IMR-90 (cell line): ENCODE measurements at regions not wholly inside any gene's neighbourhood (a gene's known extent, or its start where the extent isn't known, plus 50 kb on each side); places are given as distances from the start of the nearest gene placed in this dataset.

Experiments
- ATAC-seq: fragments of 200-7000 bp; cut with Tn5 transposase; 2 replicates; pipeline ENCODE4 v1.9.1; 2020; ENCODE audit warnings: low read depth, mild to moderate bottlenecking, moderate library complexity
- BruUV-seq: library from RNA; stranded (reverse); fragments of 400-500 nt; replicated peaks from 2 replicates; lab custom pipeline; 2021; lab: Mats Ljungman, UMichigan
- CTCF ChIA-PET: fragments of 300-600 bp; formaldehyde crosslinking; extraction: SDS; loops from one replicate; lab custom pipeline; 2021; ENCODE audit warnings: antibody characterized with exemption; lab: Yijun Ruan, JAX
- POLR2A ChIA-PET: fragments of 300-600 bp; sonication (Branson Sonifier 250); formaldehyde crosslinking; loops from one replicate; lab custom pipeline; 2022; ENCODE audit warnings: antibody characterized with exemption; ENCODE audit not compliant: unreplicated experiment; lab: Charles Lee
- DNase-seq: peaks from one replicate; pipeline ENCODE4 v3.0.0; 2013
- H2AFZ ChIP-seq: replicated peaks from 2 replicates; pipeline ENCODE3; 2013; ENCODE audit warnings: low read length, mild to moderate bottlenecking; ENCODE audit not compliant: poor library complexity
- H2AK5ac ChIP-seq: 2 replicates; pipeline ENCODE4 v1.6.1; 2013; ENCODE audit warnings: low read depth, low read length, inconsistent platforms
- H2AK9ac ChIP-seq: replicated peaks from 2 replicates; pipeline ENCODE3; 2013; ENCODE audit warnings: mild to moderate bottlenecking, low read depth, low read length, moderate library complexity; ENCODE audit not compliant: poor library complexity
- H2BK120ac ChIP-seq: 2 replicates; pipeline ENCODE4 v1.6.1; 2013; ENCODE audit warnings: low read depth, low read length, inconsistent platforms
- H2BK15ac ChIP-seq: 3 replicates; pipeline ENCODE4 v1.6.1; 2013; ENCODE audit warnings: low read depth, low read length, inconsistent platforms
- H2BK20ac ChIP-seq: 2 replicates; pipeline ENCODE4 v1.6.1; 2013; ENCODE audit warnings: low read depth, mild to moderate bottlenecking, inconsistent platforms, low read length, moderate library complexity
- H2BK5ac ChIP-seq: 2 replicates; pipeline ENCODE4 v1.6.1; 2013; ENCODE audit warnings: mild to moderate bottlenecking, low read depth, low read length, inconsistent platforms; ENCODE audit not compliant: poor library complexity, severe bottlenecking
- H3K14ac ChIP-seq: replicated peaks from 2 replicates; pipeline ENCODE4 v1.6.1; 2013; ENCODE audit warnings: low read depth, low read length, inconsistent platforms
- H3K18ac ChIP-seq: 2 replicates; pipeline ENCODE4 v1.6.1; 2013; ENCODE audit warnings: low read depth, low read length, control low read depth
- H3K23ac ChIP-seq: 2 replicates; pipeline ENCODE4 v1.6.1; 2013; ENCODE audit warnings: low read depth, low read length, inconsistent platforms
- H3K27ac ChIP-seq: 2 replicates; pipeline ENCODE4 v1.5.1; 2013; ENCODE audit warnings: mild to moderate bottlenecking, control low read depth, low read length; ENCODE audit not compliant: insufficient read depth
- H3K27me3 ChIP-seq: 2 replicates; pipeline ENCODE4 v1.6.1; 2013; ENCODE audit warnings: low read length; ENCODE audit not compliant: control insufficient read depth, insufficient read depth
- H3K36me3 ChIP-seq: 2 replicates; pipeline ENCODE4 v1.6.1; 2013; ENCODE audit warnings: low read length, mixed read lengths; ENCODE audit not compliant: control insufficient read depth, insufficient read depth
- H3K4ac ChIP-seq: 2 replicates; pipeline ENCODE4 v1.6.1; 2013; ENCODE audit warnings: low read depth, low read length, inconsistent platforms
- H3K4me1 ChIP-seq: 2 replicates; pipeline ENCODE4 v1.6.1; 2013; ENCODE audit warnings: low read length, mixed read lengths; ENCODE audit not compliant: control insufficient read depth, insufficient read depth
- H3K4me2 ChIP-seq: 2 replicates; pipeline ENCODE4 v1.6.1; 2013; ENCODE audit warnings: low read depth, mild to moderate bottlenecking, control low read depth, low read length, moderate library complexity
- H3K4me3 ChIP-seq: 2 replicates; pipeline ENCODE4 v1.5.1; 2013; ENCODE audit warnings: low read depth, mild to moderate bottlenecking, control low read depth, low read length, moderate library complexity; ENCODE audit not compliant: insufficient read depth
- H3K56ac ChIP-seq: 2 replicates; pipeline ENCODE4 v1.6.1; 2013; ENCODE audit warnings: low read length, inconsistent platforms; ENCODE audit not compliant: insufficient read depth; ENCODE audit errors: extremely low read depth
- H3K79me1 ChIP-seq, 2 experiments: 2 replicates each; pipeline ENCODE4 v1.6.1; 2013; ENCODE audit warnings: low read length in 2 of 2, inconsistent platforms in 1 of 2, low read depth in 1 of 2
- H3K9ac ChIP-seq: 2 replicates; pipeline ENCODE4 v1.6.1; 2013; ENCODE audit warnings: low read depth, low read length, control low read depth
- H3K9me1 ChIP-seq: 2 replicates; pipeline ENCODE4 v1.6.1; 2013; ENCODE audit warnings: low read length, inconsistent platforms; ENCODE audit not compliant: insufficient read depth
- H3K9me3 ChIP-seq: 2 replicates; pipeline ENCODE4 v1.6.1; 2013; ENCODE audit warnings: low read length; ENCODE audit not compliant: control insufficient read depth, insufficient read depth
- H4K20me1 ChIP-seq: 2 replicates; pipeline ENCODE4 v1.6.1; 2013; ENCODE audit warnings: low read length, inconsistent platforms; ENCODE audit not compliant: insufficient read depth
- H4K5ac ChIP-seq: 2 replicates; pipeline ENCODE4 v1.6.1; 2013; ENCODE audit warnings: mild to moderate bottlenecking, low read depth, low read length, control low read depth
- H4K8ac ChIP-seq, 2 experiments: 2 replicates each; pipeline ENCODE4 v1.6.1; 2013; ENCODE audit warnings: low read depth in 2 of 2, low read length in 2 of 2, control low read depth in 1 of 2, inconsistent platforms in 1 of 2
- H4K91ac ChIP-seq: 2 replicates; pipeline ENCODE4 v1.6.1; 2013; ENCODE audit warnings: low read depth, low read length, inconsistent platforms; ENCODE audit not compliant: insufficient read depth
- CEBPB ChIP-seq: IDR thresholded peaks from 2 replicates; pipeline ENCODE4 v1.6.1; 2012; ENCODE audit warnings: low read depth, low read length, improper control_type of control experiment
- CHD1 ChIP-seq: IDR thresholded peaks from 2 replicates; pipeline ENCODE4 v1.6.1; 2012; ENCODE audit warnings: low read depth, low read length, improper control_type of control experiment
- FOS ChIP-seq: fragments of 150-350 bp; IDR thresholded peaks from 2 replicates; pipeline ENCODE4 v1.6.1; 2016; ENCODE audit warnings: low read depth, low read length
- MAFK ChIP-seq: IDR thresholded peaks from 2 replicates; pipeline ENCODE4 v1.6.1; 2012; ENCODE audit warnings: low read depth, low read length, improper control_type of control experiment
- MAZ ChIP-seq: IDR thresholded peaks from 2 replicates; pipeline ENCODE4 v1.6.1; 2012; ENCODE audit warnings: low read depth, mild to moderate bottlenecking, low read length, improper control_type of control experiment, moderate library complexity, borderline replicate concordance
- MXI1 ChIP-seq: IDR thresholded peaks from 2 replicates; pipeline ENCODE4 v1.6.1; 2012; ENCODE audit warnings: low read depth, mild to moderate bottlenecking, low read length, moderate library complexity, borderline replicate concordance
- NFE2L2 ChIP-seq: fragments of 150-350 bp; IDR thresholded peaks from 2 replicates; pipeline ENCODE4 v1.6.1; 2016; ENCODE audit warnings: low read depth, mild to moderate bottlenecking, low read length
- POLR2A ChIP-seq: IDR thresholded peaks from 2 replicates; pipeline ENCODE4 v1.6.1; 2012; ENCODE audit warnings: mild to moderate bottlenecking, low read depth, low read length
- RAD21 ChIP-seq: IDR thresholded peaks from 2 replicates; pipeline ENCODE4 v1.6.1; 2012; ENCODE audit warnings: low read length, improper control_type of control experiment
- RFX5 ChIP-seq: IDR thresholded peaks from 2 replicates; pipeline ENCODE4 v1.8.0; 2012; ENCODE audit warnings: low read depth, mild to moderate bottlenecking, low read length, moderate library complexity
- SMC3 ChIP-seq: fragments of 150-350 bp; IDR thresholded peaks from 2 replicates; pipeline ENCODE4 v1.6.1; 2016; ENCODE audit warnings: low read depth, mild to moderate bottlenecking, antibody characterized with exemption, low read length, moderate library complexity
- WGBS, 2 experiments: methylation state at CpG; one replicate each; pipeline versions ENCODE4 v1.1.5 to v1.1.7; 2013; ENCODE audit warnings: missing lambda C conversion rate in 2 of 2; ENCODE audit not compliant: insufficient read length in 1 of 2; ENCODE audit errors: extremely low coverage in 2 of 2; 5-methylcytosine and 5-hydroxymethylcytosine counted together
- dilution Hi-C: fragments of 300-500 bp; cut with HindIII; formaldehyde crosslinking; loops from one replicate; pipeline ENCODE4 v1.14.3; 2018; ENCODE audit warnings: low sequenced_read_pairs; ENCODE audit not compliant: unreplicated experiment
- in situ Hi-C: fragments of 300-500 bp; cut with MboI; formaldehyde crosslinking; loops from 3 replicates; pipeline ENCODE4 v1.14.3; 2019; ENCODE audit warnings: low sequenced_read_pairs, inconsistent platforms, mixed read lengths
- intact Hi-C: fragments of 100-400 bp; cut with micrococcal nuclease; formaldehyde crosslinking; loops from 2 replicates; pipeline ENCODE4 v1.10.0; 2022
- TF ChIP-seq, protein P1 (sequence below): conservative IDR thresholded peaks from 2 replicates; pipeline ENCODE4 v1.5.1; 2012; ENCODE audit warnings: mild to moderate bottlenecking, low read depth, low read length, improper control_type of control experiment
- TF ChIP-seq, protein P2 (sequence below): fragments of 150-350 bp; IDR thresholded peaks from 2 replicates; pipeline ENCODE4 v1.6.1; 2016; ENCODE audit warnings: low read depth, mild to moderate bottlenecking, low read length, moderate library complexity, borderline replicate concordance
- TF ChIP-seq, protein P3 (sequence below): fragments of 150-350 bp; IDR thresholded peaks from 2 replicates; pipeline ENCODE4 v1.6.1; 2017; ENCODE audit warnings: mild to moderate bottlenecking, antibody characterized with exemption, low read length, low read depth

DNA sequence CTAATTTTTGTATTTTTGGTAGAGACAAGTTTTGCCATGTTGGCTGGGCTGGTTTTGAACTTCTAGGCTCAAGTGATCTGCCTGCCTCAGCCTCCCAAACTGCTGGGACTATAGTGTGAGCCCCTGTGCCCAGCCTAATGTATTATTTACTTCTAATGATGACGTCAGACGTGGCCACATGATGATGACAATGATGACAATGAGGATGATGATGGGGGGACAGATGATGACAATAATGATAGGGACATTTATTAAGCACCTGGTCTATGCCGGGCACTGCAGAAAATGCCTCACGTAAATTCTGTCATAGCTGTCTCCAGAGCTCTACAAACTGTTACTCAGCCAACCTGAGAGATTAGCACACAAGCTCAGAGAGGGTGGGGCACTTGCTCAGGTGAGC is 169.3 kb downstream of the SHANK2 start:
- H2BK5ac ChIP-seq = no peak overlapping the region
- H2BK120ac ChIP-seq = no peak overlapping the region
- no peak overlapping the region for H2BK15ac ChIP-seq
- no peaks in the 10 kb centered on the region for H3K27me3 ChIP-seq
- in situ Hi-C loops = no loop called here
- H2AK9ac ChIP-seq = no peak overlapping the region
- dilution Hi-C loops = no loop called here
- no peak overlapping the region for H3K9ac ChIP-seq
- no peak overlapping the region for H4K8ac ChIP-seq
- no peak overlapping the region for H3K18ac ChIP-seq
- no peaks in the 10 kb centered on the region for H3K9me3 ChIP-seq
- H4K20me1 ChIP-seq = no peaks in the 10 kb centered on the region
- H3K79me1 ChIP-seq = no peaks in the 10 kb centered on the region
- peaks cover 6% of the 10 kb centered on the region; the same call in 1 of the 2 replicates for H3K36me3 ChIP-seq
- no peak overlapping the region for H3K4me2 ChIP-seq
- intact Hi-C loops = loop anchor here (5.0 kb wide), 1 partner anchor 266 kb away; no protein-coding TSS in a partner anchor
- ChIA-PET POLR2A (no interaction called here), CTCF (no interaction called here)
- no peak overlapping the region for H3K4me3 ChIP-seq
- no peak overlapping the region for H4K5ac ChIP-seq
- DNase-seq (no peak), ATAC-seq (no peak)
- no TSS peak for BruUV-seq
- H3K9me1 ChIP-seq = no peaks in the 10 kb centered on the region
- H2AFZ ChIP-seq = no peak overlapping the region
- no peak overlapping the region for H3K4ac ChIP-seq
- no peak overlapping the region for H2AK5ac ChIP-seq
- TF ChIP-seq MAFK (no peak), MAZ (no peak), SMC3 (no peak), RAD21 (no peak), MXI1 (no peak), CHD1 (no peak), NFE2L2 (no peak), POLR2A (no peak), CEBPB (no peak), FOS (no peak), RFX5 (no peak)
- TF ChIP-seq, protein P1, sequence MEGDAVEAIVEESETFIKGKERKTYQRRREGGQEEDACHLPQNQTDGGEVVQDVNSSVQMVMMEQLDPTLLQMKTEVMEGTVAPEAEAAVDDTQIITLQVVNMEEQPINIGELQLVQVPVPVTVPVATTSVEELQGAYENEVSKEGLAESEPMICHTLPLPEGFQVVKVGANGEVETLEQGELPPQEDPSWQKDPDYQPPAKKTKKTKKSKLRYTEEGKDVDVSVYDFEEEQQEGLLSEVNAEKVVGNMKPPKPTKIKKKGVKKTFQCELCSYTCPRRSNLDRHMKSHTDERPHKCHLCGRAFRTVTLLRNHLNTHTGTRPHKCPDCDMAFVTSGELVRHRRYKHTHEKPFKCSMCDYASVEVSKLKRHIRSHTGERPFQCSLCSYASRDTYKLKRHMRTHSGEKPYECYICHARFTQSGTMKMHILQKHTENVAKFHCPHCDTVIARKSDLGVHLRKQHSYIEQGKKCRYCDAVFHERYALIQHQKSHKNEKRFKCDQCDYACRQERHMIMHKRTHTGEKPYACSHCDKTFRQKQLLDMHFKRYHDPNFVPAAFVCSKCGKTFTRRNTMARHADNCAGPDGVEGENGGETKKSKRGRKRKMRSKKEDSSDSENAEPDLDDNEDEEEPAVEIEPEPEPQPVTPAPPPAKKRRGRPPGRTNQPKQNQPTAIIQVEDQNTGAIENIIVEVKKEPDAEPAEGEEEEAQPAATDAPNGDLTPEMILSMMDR = no peak
- TF ChIP-seq, protein P2, sequence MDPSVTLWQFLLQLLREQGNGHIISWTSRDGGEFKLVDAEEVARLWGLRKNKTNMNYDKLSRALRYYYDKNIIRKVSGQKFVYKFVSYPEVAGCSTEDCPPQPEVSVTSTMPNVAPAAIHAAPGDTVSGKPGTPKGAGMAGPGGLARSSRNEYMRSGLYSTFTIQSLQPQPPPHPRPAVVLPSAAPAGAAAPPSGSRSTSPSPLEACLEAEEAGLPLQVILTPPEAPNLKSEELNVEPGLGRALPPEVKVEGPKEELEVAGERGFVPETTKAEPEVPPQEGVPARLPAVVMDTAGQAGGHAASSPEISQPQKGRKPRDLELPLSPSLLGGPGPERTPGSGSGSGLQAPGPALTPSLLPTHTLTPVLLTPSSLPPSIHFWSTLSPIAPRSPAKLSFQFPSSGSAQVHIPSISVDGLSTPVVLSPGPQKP = no peak
- TF ChIP-seq, protein P3, sequence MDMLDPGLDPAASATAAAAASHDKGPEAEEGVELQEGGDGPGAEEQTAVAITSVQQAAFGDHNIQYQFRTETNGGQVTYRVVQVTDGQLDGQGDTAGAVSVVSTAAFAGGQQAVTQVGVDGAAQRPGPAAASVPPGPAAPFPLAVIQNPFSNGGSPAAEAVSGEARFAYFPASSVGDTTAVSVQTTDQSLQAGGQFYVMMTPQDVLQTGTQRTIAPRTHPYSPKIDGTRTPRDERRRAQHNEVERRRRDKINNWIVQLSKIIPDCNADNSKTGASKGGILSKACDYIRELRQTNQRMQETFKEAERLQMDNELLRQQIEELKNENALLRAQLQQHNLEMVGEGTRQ = no peak
- no peak overlapping the region for H3K27ac ChIP-seq
- 100% methylated on average over 1 of the region's 4 CpGs; no CpG with 5 or more reads in 1 of the 2 experiments for WGBS, 2 experiments
- no peaks in the 10 kb centered on the region for H3K4me1 ChIP-seq
- H4K91ac ChIP-seq = no peak overlapping the region
- no peak overlapping the region for H3K23ac ChIP-seq
- H2BK20ac ChIP-seq = no peak overlapping the region
- H3K56ac ChIP-seq = no peak overlapping the region
- H3K14ac ChIP-seq = no peak overlapping the region
